ENCODE measurements at regions not wholly inside any gene's neighbourhood (a gene's known extent, or its start where the extent isn't known, plus 50 kb on each side); places are given as distances from the start of the nearest gene placed in this dataset.

DNA sequence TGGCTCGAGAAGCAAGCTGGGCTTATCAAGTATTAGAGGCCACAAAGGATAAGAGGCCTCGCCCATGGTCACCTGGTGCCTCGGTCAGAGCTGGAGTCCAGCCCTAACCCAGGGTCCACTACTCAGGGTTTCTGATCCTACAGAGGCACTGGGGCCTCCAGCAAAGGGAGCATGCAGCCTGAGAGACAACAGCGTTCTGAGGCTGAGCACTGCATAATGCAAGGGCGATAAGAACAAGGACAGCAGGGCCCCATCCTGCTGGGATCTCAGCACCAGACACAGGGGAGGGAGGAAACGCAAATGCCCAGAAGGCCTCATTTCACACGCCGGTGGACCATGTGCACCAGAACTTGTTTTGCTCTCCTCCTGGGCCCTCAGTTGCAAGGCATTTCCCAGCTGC lies 63.0 kb downstream of the C5orf15 start:
- DNase-seq (ENCODE audit: low read depth in 2 of 2) = no peak

DNA sequence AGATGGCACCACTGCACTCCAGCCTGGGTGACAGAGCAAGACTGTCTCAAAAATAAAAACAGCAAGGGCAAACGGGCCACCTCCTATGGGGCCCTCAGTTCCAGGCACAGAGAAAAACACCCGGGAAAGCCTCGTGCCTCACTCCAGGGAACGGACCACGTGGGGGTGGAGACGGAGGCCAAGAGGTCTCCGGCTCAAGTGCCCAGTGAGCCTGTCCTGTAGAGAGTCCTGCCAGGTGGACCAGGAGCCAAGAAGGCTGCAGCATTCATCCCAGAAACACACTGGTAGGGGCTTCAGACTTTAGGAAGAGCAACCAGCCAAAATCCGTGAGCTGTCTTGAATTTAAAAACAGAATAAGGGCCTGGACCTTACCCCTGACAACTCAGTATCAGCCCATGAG lies 63.8 kb downstream of the C5orf15 start:
- no peak for DNase-seq (ENCODE audit: low read depth in 2 of 2)

GRCh38 chr5:133902511-133903118 lies 65.8 kb downstream of the C5orf15 start:
- DNase-seq (ENCODE audit: low read depth in 2 of 2) = no peak

DNA sequence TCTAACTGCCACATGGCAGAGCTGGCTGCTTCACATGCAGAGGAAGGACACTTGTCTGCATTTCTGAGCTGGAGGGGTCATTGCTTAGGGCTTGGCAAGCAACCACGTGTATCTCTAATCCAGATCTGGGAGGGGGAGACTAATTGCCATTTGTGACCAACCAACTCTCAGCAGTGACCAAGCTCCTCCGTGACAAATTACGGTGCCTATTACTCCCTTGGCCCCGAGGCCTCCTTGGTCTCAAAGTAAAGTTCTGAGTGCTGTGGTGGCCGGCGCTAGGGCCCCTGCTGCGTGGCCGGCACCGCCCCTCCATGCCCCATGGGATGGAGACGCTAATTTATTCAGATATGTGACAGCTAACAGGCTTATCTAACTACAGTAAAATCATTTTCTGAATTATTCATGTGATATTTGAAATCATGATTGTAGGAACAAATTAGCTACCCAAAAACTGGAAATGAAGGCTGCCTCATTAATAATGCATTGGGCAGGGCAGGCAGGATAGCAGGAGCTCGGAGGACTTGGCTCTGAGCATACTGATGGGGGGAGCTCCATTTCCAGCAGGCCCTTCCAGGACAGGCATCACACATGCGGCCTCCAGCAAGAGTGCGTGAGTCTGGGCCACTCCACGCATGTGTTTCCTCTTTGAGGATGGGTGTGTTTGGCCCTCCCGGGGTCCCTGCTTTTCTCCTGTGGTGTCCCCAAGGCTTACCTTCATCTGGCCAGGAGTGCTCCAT lies 67.7 kb downstream of the C5orf15 start:
- no peak for DNase-seq (ENCODE audit: low read depth in 2 of 2)

GRCh38 chr5:133899506-133899905 lies 68.9 kb downstream of the C5orf15 start:
- DNase-seq (ENCODE audit: low read depth in 2 of 2) = no peak

- DNase-seq (ENCODE audit: low read depth in 2 of 2) = no peak
Measured at GRCh38 chr5:133898440-133898839, 70.0 kb downstream of the C5orf15 start.

GRCh38 chr5:133897431-133897830 lies 71.0 kb downstream of the C5orf15 start:
- DNase-seq (ENCODE audit: low read depth in 2 of 2) = no peak

- DNase-seq (ENCODE audit: low read depth in 2 of 2) = no peak
Measured at GRCh38 chr5:133896873-133897272, 71.6 kb downstream of the C5orf15 start.

DNA sequence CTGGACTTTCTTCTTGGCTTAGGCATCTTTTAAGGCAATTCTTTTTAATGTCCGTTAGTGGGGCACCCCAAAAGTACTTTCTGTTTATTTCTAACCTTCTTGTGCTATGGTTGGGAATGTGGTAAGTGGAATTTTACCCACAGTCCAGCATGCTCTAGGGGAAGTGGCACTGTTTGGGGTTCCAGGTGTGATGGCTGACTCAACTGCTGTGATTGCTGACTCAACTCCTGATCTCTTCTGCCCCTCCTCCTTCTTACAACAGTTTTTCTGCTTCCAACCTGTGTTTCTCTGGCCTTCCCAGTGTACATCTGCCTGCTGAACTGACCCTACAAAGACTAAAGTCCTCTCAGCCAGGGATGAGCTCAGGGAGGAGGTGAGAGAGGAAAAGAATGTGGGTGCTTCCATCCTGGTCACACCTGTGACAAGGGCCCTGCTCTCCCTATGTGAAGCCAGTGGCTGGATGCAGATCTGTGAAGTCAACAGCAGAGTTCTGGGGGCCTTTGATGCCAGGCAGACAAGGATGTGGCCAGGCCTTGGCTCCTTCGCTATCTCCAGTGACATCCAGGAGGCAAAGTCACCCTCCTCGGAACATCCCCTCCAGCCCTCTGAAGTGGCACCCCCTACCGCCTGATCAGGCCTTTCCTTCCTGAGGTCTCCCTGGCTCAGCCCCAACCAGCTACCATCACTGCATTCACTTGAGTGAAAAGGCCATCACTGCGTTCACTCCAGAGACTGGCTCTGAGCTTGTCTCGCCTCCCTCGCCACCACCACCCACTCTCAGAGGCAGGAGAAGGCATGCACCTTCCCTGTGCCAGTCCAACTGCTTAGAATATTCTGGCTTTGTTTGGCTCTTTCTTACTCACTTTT lies 72.2 kb downstream of the C5orf15 start:
- no peak for DNase-seq (ENCODE audit: low read depth in 2 of 2)

GRCh38 chr5:133894143-133894542 lies 74.3 kb downstream of the C5orf15 start:
- no peak for DNase-seq (ENCODE audit: low read depth in 2 of 2)

DNA sequence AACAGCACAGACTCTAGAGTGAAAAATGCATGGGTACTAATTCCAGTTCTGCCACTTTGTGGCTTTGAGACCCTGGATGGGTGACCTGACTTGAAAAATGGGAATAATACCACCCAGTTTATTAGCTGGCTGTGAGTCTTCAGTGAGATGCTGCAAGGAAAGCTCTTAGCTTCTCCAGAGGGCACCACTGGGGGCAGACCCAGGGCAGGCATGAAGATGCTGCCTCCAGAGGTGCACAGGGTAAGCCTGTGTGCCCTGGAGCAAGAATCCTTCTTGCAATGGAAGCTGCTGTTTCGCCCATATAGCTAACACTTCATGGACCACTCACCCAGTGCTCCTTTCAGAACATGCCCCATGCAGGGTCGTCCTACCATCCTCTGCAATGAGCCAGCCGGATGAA lies 75.7 kb downstream of the C5orf15 start:
- no peak for DNase-seq (ENCODE audit: low read depth in 2 of 2)

DNA sequence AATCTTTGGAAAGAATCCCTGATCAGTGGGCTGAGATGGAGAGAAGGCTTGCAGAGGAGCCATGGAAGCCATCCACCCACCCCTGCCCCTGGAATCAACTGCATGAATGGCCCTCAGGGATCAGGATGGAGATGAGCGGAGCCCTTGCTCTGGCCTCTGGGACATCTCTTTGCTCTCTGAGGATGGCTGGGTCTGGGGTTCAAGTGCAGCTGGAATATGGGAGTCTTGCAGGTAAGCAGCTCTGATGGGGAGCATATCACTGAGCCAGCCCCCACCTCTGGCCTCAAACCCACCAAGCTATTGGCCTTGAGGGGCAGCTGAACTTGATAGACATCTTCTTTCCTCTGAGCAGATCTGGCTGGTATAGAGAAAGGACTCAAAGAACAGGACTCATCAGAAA lies 76.1 kb downstream of the C5orf15 start:
- DNase-seq (ENCODE audit: low read depth in 2 of 2) = no peak

DNA sequence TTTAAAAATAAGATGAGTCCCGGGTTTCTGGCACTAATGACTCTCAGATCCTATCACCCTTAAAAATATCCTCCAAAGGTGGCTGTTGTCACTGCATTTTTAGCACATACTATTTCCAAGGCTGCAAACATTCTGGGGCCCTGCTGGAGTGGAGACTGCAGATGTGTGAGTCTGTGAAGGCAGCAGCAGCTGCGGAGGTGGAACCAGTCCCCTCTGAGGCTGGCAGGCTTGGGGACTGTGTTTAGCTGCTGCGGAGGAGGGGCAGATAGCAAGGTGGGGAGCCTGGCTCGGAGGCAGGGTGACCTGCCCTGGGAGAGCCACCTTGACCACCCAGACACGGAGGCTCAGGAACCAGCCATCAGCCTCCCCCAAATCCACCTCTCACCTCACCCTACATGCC lies 77.0 kb downstream of the C5orf15 start:
- no peak for DNase-seq (ENCODE audit: low read depth in 2 of 2)

DNA sequence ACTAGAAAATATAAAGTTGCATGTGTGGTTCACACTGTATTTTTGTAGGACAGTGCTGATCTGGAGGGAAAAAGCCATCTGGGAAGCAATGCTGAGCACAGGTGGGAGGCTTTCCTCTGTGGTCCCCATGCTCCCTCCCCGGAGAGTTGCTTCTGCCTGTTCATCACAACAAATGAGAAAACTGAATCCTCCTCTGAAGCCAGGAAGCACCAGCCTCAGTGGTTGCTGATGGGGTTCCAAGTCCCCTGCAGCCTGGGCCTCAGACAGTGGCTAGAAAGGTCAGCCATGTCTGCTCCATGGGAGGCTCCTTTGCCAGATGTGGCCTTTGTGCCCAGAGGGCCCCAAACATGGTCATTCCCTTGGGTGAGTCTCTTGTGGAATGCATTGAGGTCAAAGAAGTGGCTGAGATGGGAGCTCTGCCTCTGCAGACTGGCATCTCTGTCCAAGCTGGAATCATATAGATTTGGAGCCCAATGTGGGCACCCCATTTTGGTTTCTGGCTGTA lies 77.6 kb downstream of the C5orf15 start:
- no peak for DNase-seq (ENCODE audit: low read depth in 2 of 2)

- DNase-seq (ENCODE audit: low read depth in 2 of 2) = no peak
Measured at GRCh38 chr5:133890314-133890713, 78.1 kb downstream of the C5orf15 start.

DNA sequence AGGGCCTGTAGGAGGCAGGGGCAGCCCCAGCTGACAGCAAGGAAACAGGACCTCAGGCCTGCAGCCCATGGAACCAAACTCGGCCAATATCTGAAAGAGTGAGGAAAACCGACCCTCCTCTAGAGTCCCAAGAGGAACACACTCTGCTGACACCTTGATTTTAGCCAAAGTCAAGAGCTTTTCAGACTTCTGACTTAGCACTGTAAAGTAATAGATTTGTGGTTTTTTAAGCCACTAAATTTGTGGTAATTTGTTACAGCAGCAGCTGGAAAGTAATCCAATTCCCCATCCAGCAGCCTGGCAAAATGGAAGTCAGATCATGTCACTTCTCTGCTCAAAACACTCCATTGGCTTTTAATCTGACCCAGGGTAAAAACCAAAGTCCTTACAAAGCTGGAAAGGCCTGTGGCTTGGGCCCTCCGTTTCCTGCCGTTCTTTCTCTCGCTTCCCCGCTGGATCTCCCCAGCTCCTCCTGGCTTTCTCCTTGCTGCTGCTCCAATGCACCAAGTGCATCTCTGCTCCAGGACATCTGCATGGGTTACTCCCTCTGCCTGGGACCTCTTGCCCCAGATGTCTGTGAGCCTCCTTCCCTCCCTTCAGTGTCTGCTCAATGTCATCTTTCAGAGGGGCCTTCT lies 79.0 kb downstream of the C5orf15 start:
- no peak for DNase-seq (ENCODE audit: low read depth in 2 of 2)

- no peak for DNase-seq (ENCODE audit: low read depth in 2 of 2)
Measured at GRCh38 chr5:133888625-133888991, 79.8 kb downstream of the C5orf15 start.

DNA sequence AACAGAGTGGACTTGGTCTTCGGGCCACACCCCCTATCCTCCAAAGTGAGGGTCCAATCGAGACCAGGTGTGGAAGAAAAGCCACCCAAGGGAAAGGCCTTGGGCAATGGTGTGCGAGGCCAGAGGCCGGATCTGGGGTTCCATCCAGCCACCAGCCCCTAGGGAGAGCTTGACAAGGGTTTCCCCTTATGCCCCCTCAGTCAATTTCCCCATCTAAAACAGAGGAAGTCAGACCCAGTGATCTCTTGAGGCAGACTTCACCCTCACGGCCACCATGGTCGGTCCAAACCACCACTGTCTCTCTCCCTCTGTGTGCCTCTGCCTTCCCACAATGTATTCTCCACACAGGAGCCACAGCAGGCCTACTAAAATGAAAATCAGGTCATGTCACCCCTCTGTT lies 82.9 kb downstream of the C5orf15 start:
- no peak for DNase-seq (ENCODE audit: low read depth in 2 of 2)

DNA sequence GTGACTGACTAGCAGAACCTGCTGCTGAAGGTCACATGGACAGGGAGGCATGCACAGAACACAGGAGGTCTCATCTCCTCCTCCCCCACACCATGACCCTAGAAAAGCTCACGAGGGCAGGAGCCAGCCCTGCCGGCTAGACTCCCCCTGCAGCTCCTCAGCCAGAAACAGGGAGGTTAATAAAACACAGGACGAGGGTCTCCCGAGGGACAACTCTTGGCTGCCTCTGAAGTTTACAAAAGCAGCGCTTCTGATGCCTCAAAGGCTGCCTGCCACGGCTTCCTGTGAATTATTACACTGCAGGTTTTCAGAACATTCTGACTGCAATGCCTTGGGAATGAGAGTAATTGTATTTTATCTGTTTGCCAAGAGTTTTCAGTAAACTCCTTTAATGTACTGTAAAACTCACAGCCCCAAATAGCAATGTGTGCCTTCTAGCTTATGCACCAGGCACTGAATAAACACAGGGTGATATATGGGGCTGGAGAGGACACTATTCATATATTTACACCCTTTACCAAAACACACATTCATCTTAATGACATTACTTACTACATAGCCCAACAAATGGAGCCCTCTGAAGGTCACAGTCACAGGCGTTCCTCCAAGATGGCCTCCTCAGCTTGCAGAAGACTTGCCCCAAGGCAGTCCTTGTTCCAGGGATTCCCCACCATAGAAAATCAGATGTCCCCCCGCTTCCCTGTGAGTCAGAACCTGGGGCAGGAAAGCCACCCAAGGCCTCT lies 83.7 kb downstream of the C5orf15 start:
- DNase-seq (ENCODE audit: low read depth in 2 of 2) = no peak

GRCh38 chr5:133883916-133884315 lies 84.5 kb downstream of the C5orf15 start:
- no peak for DNase-seq (ENCODE audit: low read depth in 2 of 2)

- no peak for DNase-seq (ENCODE audit: low read depth in 2 of 2)
Measured at GRCh38 chr5:133882846-133883245, 85.6 kb downstream of the C5orf15 start.

GRCh38 chr5:133882389-133882695 lies 86.1 kb downstream of the C5orf15 start:
- no peak for DNase-seq (ENCODE audit: low read depth in 2 of 2)

Measured in stimulated activated CD8-positive, alpha-beta memory T cell treated with anti-CD3 and anti-CD28 coated beads, Interleukin-7, amount 100 ng/mL, for 1 hour (primary cell).